ENCODE measurements at regions not wholly inside any gene's neighbourhood (a gene's known extent, or its start where the extent isn't known, plus 50 kb on each side); places are given as distances from the start of the nearest gene placed in this dataset.

- Mint-ChIP-seq H3K27me3 (no peaks in the 10 kb centered on the region), H3K27ac (no peak overlapping the region), H3K4me1 (no peaks in the 10 kb centered on the region), H3K4me3 (no peak overlapping the region), H3K9me3 (ENCODE audit: insufficient read depth) (peaks cover 4% of the 10 kb centered on the region)
- Histone ChIP-seq H3K36me3 (replicated peaks in 1 of 2; ENCODE audit: control extremely low read depth in 1 of 2, control insufficient read depth in 1 of 2, extremely low read depth in 1 of 2, insufficient read depth in 2 of 2, low read length in 1 of 2) (no peaks in the 10 kb centered on the region), H3K4me2 (replicated peaks; ENCODE audit: low read depth, low read length, poor library complexity, severe bottlenecking) (no peak overlapping the region), H3K4me1 (ENCODE audit: control insufficient read depth in 2 of 2, insufficient read depth in 2 of 2, low read length in 2 of 2) (no peaks in the 10 kb centered on the region), H3K9ac (ENCODE audit: low read length) (no peak overlapping the region), H3K27ac (ENCODE audit: low read length in 2 of 2) (no peak overlapping the region), H3K4me3 (ENCODE audit: control extremely low read depth in 1 of 5, extremely low read depth in 1 of 5, insufficient read depth in 1 of 5, low read depth in 2 of 5, low read length in 4 of 5) (no peak overlapping the region), H3K79me2 (ENCODE audit: control insufficient read depth, insufficient read depth, low read length) (no peaks in the 10 kb centered on the region), H3K27me3 (replicated peaks in 1 of 4; ENCODE audit: control extremely low read depth in 1 of 4, control insufficient read depth in 3 of 4, insufficient read depth in 4 of 4, low read length in 3 of 4) (no peaks in the 10 kb centered on the region), H2AFZ (ENCODE audit: insufficient read depth, low read depth, low read length, poor library complexity, severe bottlenecking) (no peak overlapping the region), H4K20me1 (ENCODE audit: control insufficient read depth, insufficient read depth, low read length, poor library complexity, severe bottlenecking) (no peaks in the 10 kb centered on the region), H3K9me3 (ENCODE audit: control extremely low read depth in 1 of 3, control insufficient read depth in 2 of 3, insufficient read depth in 1 of 3, low read length in 2 of 3) (peaks cover 0 to 2% (median 0%) of the 10 kb centered on the region in 3 donors)
- TF ChIP-seq EZH2 (IDR thresholded peaks at IDR 0.05; ENCODE audit: borderline replicate concordance, insufficient read depth, low read depth, low read length, poor library complexity, severe bottlenecking) (no peak), CTCF (IDR thresholded peaks at IDR 0.05) (no peak)
- DNase-seq, result no peak
- ChIA-PET CTCF (no interaction called here), POLR2A (no interaction called here)
- WGBS (ENCODE audit: insufficient coverage), result no CpG with 5 or more reads among the region's 2 CpGs
- intact Hi-C loops (cut with micrococcal nuclease), result no loop called here
- ATAC-seq (ENCODE audit: low read depth), result no peak
Observed at GRCh38 chr4:156569535-156569934, 402.1 kb downstream of the PDGFC start.

GRCh38 chr4:156568484-156568883 lies 403.1 kb downstream of the PDGFC start:
- H3K4me2 ChIP-seq (replicated peaks; ENCODE audit: low read depth, low read length, poor library complexity, severe bottlenecking), result no peak overlapping the region
- POLR2A ChIA-PET, result no interaction called here

More at GRCh38 chr4:156568484-156568883, 403.1 kb downstream of the PDGFC start:
- H3K27me3 Mint-ChIP-seq, result no peaks in the 10 kb centered on the region
- no peaks in the 10 kb centered on the region for H3K4me1 Mint-ChIP-seq
- no peaks in the 10 kb centered on the region for H3K36me3 ChIP-seq (replicated peaks in 1 of 2; ENCODE audit: control extremely low read depth in 1 of 2, control insufficient read depth in 1 of 2, extremely low read depth in 1 of 2, insufficient read depth in 2 of 2, low read length in 1 of 2)
- CTCF ChIA-PET, result no interaction called here
- WGBS (ENCODE audit: insufficient coverage), result 100% methylated on average over 1 of the region's 2 CpGs
- H3K79me2 ChIP-seq (ENCODE audit: control insufficient read depth, insufficient read depth, low read length), result no peaks in the 10 kb centered on the region
- H2AFZ ChIP-seq (ENCODE audit: insufficient read depth, low read depth, low read length, poor library complexity, severe bottlenecking), result no peak overlapping the region
- H3K27me3 ChIP-seq (replicated peaks in 1 of 4; ENCODE audit: control extremely low read depth in 1 of 4, control insufficient read depth in 3 of 4, insufficient read depth in 4 of 4, low read length in 3 of 4), result no peaks in the 10 kb centered on the region
- H3K9ac ChIP-seq (ENCODE audit: low read length), result no peak overlapping the region
- H3K27ac Mint-ChIP-seq, result no peak overlapping the region
- DNase-seq (no peak), ATAC-seq (ENCODE audit: low read depth) (no peak)
- peaks cover 0 to 2% (median 0%) of the 10 kb centered on the region in 3 donors for H3K9me3 ChIP-seq (ENCODE audit: control extremely low read depth in 1 of 3, control insufficient read depth in 2 of 3, insufficient read depth in 1 of 3, low read length in 2 of 3)
- no peak overlapping the region for H3K27ac ChIP-seq (ENCODE audit: low read length in 2 of 2)
- H3K4me1 ChIP-seq (ENCODE audit: control insufficient read depth in 2 of 2, insufficient read depth in 2 of 2, low read length in 2 of 2), result no peaks in the 10 kb centered on the region
- H3K4me3 ChIP-seq (ENCODE audit: control extremely low read depth in 1 of 5, extremely low read depth in 1 of 5, insufficient read depth in 1 of 5, low read depth in 2 of 5, low read length in 4 of 5), result no peak overlapping the region
- H3K9me3 Mint-ChIP-seq (ENCODE audit: insufficient read depth), result no peaks in the 10 kb centered on the region
- H3K4me3 Mint-ChIP-seq, result no peak overlapping the region
- intact Hi-C loops (cut with micrococcal nuclease), result no loop called here
- no peaks in the 10 kb centered on the region for H4K20me1 ChIP-seq (ENCODE audit: control insufficient read depth, insufficient read depth, low read length, poor library complexity, severe bottlenecking)
- no peak for TF ChIP-seq CTCF (IDR thresholded peaks at IDR 0.05)
- TF ChIP-seq EZH2 (IDR thresholded peaks at IDR 0.05; ENCODE audit: borderline replicate concordance, insufficient read depth, low read depth, low read length, poor library complexity, severe bottlenecking), result no peak

All from B cell (primary cell).